HG02678 (cell line): ENCODE measurements at regions not wholly inside any gene's neighbourhood (a gene's known extent, or its start where the extent isn't known, plus 50 kb on each side); places are given as distances from the start of the nearest gene placed in this dataset.
"Not testable (repeated sequence)": the region's sequence is repeated elsewhere in the genome, so short reads cannot be mapped to it uniquely, and the experiment has no call there.

ENCODE experiments used
- ATAC-seq: cut with Tn5 transposase; IDR thresholded peaks from one replicate; pipeline ENCODE4 v1.9.1; 2021; ENCODE audit warnings: mild to moderate bottlenecking, moderate library complexity; ENCODE audit not compliant: unreplicated experiment

DNA sequence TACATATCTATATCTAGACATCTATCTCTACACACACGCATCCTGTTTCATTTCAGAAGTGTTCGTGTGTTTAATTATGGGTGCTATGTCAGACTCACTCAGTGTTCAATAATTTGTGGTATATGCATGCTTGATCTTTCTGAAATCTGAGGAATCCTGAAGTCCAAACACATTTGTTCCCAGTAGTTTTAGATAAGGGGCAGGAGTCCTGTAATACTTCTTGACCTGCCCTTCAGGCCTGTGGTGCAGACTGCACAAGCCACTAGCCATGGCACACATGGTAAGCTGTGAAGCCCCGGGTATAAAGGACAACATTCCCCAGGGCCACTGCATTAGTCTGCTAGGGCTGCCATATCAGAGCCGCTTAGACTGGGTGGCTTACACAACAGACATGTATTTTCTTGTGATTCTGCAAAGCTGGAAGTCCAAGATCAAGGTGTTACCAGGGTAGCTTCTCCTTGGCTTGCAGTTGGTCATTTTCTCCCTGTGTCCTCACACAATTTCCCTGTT, 267.2 kb downstream of the RHOU start:
- no peak for ATAC-seq

DNA sequence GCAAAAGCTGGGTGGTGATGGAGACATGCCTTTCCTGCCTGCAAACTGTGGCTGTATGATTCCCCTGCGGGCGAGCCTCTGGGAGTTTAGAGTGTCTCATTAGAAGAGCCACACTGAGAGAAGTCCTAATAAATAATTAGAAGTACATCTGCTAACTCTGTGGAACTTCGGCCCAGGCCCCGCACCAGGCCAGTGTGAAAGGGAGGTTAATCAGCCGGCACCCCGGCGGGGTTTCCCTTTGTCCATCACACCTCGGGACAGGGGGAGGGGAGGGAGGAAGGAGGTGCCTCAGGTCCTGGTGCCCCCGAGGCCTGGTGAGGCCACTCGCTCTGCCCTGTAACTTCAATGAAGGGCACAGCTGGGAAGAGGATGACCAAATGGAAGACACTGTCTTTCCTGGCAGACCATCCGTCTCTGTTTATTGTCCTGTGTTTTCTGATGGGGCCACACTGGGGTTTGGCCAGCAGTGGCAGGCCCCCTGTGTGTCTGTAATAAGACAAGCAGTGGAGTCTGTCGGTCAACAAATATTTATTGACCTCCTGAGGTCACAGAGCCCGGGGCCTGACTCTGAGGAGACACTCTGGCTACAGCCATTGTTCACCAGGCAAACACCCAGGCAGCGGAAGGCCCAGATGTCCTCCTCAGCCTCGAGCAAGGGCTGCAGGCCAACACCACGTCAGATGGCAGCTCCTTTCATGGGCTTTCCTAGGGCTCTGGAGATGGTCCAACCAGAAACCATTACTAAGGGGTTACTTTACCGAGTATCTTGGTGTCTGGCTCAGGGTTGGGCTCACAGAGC, 267.5 kb upstream of the RAB4A start:
- ATAC-seq: no peak

GRCh38 chr1:229004066-229004833, 266.7 kb upstream of the RAB4A start:
- ATAC-seq: no peak

GRCh38 chr1:229005097-229005496, 265.8 kb upstream of the RAB4A start:
- ATAC-seq: no peak

DNA sequence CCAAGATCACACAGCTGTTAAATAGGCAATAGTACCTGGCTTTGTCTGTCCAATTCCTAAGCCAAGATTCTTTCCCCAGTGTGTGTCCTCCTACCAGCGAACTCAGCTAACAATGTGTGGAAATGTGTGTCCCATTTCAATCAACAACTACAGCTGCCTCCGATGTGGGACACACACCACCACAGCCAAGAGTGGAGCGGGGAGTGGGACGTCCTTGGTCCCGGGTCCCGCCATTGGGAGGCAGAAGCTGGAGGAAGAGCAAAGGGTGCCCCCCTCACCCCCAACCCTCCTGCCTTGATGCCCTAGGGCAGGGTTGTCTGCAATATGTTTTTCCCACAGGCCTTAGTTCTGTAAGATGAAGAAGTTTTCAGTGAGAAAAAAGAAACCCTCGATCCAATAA, 265.4 kb upstream of the RAB4A start:
- ATAC-seq: no peak

DNA sequence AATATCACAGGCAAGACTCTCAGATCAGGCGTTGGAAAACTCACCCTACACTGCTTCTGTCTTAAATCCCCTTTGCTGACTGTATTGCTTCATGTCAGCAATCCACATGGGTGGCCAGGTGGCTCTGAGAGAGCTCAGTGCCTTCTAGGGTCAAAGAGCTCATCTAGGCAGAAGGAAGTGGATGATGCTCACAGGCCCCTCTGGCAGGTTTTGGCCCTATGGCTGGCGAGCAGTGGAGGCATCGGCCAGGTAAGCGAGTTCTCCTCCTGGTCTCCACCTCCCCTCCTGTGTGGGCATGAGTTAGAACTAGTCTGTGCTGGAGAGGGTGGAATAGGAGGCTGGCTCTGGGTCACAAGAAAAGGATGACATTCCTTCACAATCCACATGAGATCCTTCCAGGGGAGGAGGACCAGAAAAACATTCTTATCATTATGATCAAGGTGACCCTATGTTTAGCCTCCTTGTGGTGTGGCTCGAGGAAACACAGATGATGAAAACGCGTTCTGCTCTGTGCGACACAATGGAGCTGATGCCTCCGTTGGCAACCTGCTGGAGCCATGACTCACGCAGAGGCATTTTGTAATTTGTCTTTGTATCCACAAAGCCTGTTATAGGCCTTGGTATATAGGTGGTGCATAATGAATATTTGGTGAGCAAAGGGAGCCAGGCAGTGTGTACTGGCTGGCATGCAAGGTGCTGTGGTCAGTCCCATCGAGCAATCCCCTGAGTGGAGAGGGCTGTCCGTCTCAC, 264.6 kb upstream of the RAB4A start:
- ATAC-seq: no peak

GRCh38 chr1:229007167-229007566, 263.7 kb upstream of the RAB4A start:
- no peak for ATAC-seq

GRCh38 chr1:229007701-229008100, 263.2 kb upstream of the RAB4A start:
- no peak for ATAC-seq

DNA sequence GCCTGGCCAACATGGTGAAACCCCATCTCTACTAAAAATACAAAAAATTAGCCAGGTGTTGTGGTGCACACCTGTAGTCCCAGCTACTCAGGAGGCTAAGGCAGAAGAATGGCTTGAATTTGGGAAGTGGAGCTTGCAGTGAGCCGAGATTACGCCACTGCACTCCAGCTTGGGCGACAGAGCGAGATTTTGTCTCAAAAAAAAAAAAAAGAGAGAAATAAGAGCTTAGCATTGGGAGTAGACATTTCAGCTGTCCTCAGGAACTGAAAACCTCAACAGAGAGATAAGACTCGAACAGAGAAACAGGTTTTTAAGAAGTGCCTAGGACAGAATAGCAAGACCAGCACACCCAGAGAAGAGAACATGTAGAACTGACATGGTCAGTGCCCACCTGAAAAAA, 262.6 kb upstream of the RAB4A start:
- ATAC-seq: not testable (repeated sequence)

DNA sequence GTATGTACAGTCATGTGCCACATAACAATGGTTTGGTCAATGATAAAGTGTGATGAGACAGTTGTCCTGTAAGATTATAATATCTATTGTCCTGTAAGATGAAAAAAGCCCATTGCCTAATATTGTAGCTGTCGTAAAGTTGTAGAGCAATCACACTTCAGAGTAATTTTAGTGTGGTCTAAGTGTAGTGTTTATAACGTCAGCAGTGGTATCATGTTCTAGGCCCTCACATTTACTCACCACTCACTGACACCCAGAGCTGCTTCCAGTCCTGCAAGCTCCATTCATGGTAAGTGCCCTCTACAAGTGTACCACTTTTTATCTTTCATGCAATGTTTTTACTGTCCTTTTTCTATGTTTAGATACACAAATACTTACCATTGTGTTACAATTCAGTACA, 259.9 kb upstream of the RAB4A start:
- ATAC-seq: no peak

DNA sequence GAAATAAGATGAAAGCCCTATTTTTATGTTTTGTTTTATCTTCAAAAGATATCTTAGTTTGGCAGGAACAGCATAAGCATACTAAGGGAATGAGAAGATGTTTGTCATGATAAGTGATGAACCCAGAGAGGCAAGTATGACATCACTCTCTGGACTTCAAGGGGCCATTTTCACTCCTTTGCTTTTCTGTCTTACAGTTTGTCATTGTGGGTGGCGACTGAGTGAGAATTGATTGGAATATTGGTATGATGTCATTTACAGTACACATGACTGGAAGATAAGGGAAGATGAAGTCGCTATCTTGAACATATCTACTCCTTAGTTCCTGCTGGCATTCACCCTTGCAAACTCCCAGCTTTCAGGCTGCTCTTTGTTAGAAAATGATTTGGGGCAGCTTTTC, 258.1 kb upstream of the RAB4A start:
- ATAC-seq: no peak

DNA sequence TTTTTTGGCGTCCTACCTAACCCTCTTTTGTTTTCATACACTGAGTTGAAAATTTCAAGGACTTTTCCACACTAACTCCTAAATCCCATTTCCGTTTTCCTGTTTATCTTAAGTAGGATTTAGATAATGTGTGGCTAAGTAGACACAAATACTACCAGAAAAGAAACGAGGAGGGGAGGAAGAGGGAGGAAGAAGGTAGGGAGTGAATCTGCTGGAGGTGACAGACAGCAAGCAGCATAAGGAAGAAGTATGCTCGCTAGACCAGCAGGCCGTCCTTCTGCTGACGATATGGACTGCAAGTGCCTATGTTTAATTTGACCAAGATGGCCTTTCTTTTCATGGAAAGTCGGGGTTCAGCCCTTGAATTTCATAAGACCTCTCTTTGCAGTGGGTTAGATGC, 256.9 kb upstream of the RAB4A start:
- no peak for ATAC-seq

DNA sequence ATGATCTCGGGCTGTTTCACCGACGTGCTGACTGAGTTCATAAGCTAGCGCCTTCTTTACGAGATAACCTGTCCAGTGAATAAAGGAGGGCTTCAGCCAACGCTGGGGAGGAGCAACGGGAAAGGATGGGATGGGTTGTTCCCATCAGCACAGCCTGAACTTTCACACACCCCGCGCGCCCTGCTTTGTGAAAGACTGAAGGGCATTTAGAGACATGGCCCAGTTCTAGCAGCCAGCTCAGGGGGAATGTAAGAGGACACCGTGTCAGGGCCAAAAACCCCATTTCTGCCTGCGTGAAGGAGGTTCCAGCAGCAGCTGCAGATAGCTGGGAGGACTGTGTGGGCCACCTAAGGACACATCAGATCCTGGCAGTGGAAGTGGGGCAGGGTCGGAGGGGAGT, 255.1 kb upstream of the RAB4A start:
- no peak for ATAC-seq

DNA sequence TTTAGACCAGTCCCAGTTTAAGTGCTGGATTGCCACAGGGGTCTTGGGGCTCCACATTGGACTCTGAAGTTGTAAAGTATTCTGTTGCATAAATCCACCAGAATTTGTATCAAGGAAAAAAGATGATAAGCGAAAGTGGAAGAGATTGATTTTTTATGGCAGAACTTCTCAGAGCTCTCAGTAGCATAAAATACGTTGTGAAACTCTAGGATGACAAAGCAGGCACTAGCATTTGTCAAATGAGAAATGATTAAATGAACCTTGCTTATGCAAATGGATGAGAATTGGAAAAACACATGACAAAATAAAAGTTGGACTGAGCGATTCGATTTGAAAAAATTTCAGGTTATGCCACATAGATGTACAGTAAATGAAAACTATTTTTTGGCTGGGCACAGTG, 253.8 kb upstream of the RAB4A start:
- ATAC-seq: no peak

- ATAC-seq: no peak
Measured at GRCh38 chr1:229018674-229019295, 252.1 kb upstream of the RAB4A start.

DNA sequence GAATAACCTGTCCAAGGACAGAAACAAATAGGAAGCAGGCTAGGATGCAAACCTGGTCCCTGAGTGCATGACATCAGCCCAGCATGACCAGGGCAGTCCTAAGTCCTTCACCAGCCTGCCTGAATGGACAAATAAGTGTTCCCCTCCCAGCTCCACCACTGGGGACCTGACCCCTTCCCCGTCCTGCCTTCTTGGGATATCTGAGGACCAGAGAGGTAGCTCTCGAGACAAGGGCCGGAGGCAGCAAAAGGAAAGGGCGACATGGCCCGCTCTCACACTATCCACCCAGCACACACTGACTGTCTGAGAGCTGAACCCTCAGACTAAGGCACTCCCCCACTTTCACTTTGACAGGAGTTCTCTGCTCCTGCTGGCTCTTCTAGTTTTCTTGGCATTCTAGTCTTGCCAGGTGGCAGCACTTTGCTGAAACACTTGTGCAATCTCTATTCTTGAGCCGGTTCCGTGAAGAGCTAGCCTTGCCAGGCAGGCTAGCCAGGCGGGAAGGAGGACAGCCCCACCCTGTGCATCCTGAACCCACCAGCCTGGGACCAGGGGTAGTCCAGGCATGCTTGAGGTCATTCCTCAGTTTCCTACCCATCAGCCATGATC, 251.1 kb upstream of the RAB4A start:
- no peak for ATAC-seq

GRCh38 chr1:229021034-229021433, 249.9 kb upstream of the RAB4A start:
- ATAC-seq: not testable (repeated sequence)

DNA sequence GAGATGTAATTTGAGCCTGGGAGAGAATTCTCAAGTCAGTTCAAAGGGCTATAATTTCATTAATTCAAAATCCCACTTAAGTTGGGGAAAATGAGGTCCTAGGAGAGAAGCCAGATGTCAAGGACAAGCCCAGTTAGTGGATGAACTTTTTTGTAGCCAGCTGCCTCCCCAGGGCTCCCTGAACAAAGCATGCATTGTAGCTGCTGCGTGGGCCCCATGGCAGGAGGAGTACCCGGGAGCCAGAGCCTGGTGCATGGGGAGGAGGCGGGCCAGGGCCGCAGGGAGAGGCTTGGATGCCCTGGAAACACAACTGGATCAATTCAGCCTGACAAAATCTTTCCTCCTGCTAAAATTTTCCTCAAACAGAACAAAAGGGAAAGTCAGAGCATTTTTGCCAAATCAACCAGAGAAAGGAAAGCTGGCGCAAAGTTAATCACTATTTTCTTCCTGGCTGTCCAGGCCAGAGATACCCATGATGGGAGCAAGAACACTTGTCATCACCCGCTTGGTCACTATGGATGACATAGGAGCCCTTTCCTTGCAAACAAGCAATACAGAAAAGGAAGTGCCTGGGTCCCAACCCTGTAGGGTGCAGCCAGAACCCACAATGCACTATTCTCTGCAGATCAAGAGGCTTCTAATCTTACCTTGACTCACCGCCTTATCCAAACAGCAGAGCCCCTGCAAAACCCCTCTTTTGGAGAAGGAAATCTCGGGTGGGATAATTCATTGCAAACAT, 248.1 kb upstream of the RAB4A start:
- ATAC-seq: no peak

DNA sequence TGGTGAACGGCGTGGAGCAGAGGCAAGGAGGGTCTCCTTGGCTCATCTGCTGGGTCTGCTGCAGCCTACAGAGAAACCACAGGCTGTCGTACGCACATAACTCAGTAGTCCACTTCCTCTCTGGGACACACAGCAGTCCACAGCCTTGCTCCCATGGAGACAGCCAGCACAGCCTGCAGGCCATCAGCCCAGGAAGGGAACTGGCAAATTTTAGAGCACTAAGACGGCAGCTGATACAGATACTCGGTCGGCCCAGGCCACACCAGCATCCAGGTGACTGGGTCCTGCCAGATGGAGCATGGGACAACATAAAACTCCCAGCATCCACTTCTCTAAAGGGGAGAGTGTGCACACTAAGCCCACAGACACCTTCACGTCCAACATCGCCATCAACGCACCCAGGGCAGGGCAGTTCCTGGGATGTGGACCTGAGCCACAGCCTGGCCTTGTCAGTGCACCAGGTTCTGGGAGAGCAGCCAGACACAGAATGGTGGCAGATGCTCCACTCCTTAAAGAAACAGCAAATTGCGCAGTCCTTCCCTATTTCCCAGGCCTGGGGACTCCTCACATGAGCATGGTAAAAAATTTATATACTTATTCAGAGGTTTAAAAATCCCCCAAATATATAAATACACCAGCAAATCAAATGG, 247.1 kb upstream of the RAB4A start:
- no peak for ATAC-seq
